ENCODE measurements at regions not wholly inside any gene's neighbourhood (a gene's known extent, or its start where the extent isn't known, plus 50 kb on each side); places are given as distances from the start of the nearest gene placed in this dataset.

DNA sequence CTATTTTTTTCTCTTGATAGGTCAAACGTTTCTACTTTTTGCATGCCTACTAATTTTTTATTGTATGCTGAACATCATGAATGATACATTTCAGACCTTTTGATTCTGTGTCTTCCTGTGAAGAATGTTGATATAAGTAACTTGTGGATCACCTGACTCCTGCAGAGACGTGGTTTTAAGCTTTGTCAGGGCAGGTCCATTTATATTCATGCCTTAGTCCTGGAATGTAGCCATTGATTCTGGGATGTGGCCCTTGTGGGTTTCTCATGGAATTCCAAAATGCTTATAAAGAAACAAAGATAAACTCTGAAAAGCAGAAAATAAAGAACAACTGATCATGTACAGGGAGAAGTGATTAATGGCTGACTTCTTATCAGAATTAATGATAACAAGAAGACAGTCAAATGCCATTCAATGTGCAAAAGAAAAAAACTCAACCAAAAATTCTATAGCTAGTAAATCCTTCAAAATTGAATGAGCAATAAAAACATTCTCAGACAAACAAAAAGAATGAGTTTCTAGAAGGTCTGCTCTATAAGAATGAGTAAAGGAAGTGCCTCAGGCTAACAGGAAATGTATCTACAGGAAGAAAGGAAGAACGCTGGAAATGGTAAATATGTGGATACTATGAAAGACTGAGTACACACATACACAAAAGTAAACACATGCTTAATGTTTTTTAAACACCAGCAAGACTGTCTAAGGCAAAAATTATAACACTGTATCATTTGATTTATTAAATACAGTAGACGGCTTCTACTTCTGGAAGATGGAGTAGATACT, 284.8 kb upstream of the DIO3 start:
- no peak overlapping the region for H3K4me3 ChIP-seq (ENCODE audit: low read depth, low read length)

DNA sequence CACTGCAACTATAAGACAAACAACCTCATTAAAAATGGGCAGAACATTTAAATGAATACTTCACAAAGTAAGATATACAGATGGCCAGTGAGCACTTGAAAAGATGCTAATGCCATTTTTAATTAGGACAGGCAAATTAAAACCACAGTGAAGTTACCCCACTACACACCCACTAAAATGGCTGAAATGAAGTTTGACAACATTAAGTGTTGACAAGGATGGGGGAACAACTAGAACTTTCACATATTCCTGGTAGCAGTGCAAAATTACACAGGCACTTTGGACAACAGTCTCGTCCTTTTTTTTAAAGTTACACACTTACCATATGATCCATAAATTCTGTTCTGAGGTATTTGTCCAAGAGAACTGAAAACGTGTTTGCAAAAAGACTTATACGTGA, 278.9 kb upstream of the DIO3 start:
- TF ChIP-seq, protein P1, sequence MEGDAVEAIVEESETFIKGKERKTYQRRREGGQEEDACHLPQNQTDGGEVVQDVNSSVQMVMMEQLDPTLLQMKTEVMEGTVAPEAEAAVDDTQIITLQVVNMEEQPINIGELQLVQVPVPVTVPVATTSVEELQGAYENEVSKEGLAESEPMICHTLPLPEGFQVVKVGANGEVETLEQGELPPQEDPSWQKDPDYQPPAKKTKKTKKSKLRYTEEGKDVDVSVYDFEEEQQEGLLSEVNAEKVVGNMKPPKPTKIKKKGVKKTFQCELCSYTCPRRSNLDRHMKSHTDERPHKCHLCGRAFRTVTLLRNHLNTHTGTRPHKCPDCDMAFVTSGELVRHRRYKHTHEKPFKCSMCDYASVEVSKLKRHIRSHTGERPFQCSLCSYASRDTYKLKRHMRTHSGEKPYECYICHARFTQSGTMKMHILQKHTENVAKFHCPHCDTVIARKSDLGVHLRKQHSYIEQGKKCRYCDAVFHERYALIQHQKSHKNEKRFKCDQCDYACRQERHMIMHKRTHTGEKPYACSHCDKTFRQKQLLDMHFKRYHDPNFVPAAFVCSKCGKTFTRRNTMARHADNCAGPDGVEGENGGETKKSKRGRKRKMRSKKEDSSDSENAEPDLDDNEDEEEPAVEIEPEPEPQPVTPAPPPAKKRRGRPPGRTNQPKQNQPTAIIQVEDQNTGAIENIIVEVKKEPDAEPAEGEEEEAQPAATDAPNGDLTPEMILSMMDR (conservative IDR thresholded peaks at IDR 0.05; ENCODE audit: low read depth, low read length) = no peak
- DNase-seq (ENCODE audit: low read depth) = no peak
- no peak overlapping the region for H3K4me3 ChIP-seq (ENCODE audit: low read depth, low read length)

More for the DNA sequence above, 284.8 kb upstream of the DIO3 start:
- TF ChIP-seq, protein P1 (conservative IDR thresholded peaks at IDR 0.05; ENCODE audit: low read depth, low read length) = no peak
- DNase-seq (ENCODE audit: low read depth) = no peak

DNA sequence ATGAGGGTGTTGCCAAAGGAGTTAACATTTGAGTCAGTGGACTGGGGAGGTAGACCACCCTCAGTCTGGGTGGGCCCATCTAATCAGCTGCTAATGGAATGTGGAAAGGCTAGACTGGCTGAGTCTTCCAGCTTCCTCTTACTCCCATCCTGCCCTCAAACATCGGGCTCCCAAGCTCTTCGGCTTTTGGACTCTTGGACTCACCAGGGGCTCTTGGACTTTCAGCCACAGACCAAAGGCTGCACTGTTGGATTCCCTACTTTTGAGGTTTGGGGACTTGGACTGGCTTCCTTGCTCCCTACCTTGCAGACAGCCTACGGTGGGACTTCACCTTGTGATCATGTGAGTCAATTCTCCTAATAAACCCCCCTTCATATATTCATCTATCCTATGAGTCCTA, 276.6 kb upstream of the DIO3 start:
- TF ChIP-seq, protein P1 (conservative IDR thresholded peaks at IDR 0.05; ENCODE audit: low read depth, low read length) = no peak
- DNase-seq (ENCODE audit: low read depth) = no peak

DNA sequence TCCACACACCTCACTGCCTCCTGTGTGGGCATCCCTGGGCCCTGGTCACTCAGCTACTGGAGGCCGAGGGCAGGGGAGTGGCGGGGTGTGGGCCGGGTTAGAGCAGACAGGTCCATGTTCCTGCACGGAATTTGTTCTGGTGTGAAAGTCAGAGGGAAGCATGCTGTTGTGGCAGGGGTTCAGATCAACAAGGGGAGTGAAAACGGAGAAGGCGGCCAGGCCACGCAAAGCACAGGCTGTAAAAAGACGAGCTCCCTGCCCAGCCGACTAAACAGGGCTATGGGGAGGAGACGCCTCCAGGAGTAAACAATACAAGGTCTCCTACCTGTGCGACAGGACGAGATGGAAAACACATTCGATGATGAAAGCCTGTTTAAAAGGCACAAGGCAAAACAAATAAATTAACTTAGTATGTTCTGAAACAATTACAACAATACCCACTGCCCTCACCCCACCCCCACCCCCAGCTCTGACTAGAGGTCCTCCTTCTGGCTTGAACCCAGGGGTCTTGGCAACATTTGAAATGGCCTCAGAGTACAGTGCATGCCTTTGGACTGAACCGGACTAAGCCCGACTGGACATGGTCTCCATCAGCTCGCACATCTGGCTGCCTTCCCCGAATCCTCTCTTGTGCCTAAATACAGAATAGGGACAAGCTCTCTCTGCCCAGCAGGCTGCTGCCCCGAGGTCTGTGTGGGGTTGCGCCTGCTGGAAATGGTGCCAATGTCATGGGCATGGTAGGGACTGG, 274.9 kb upstream of the DIO3 start:
- H3K4me3 ChIP-seq (ENCODE audit: low read depth, low read length) = no peak overlapping the region
- TF ChIP-seq, protein P1 (conservative IDR thresholded peaks at IDR 0.05; ENCODE audit: low read depth, low read length) = no peak
- DNase-seq (ENCODE audit: low read depth) = no peak

More for the DNA sequence above, 276.6 kb upstream of the DIO3 start:
- no peak overlapping the region for H3K4me3 ChIP-seq (ENCODE audit: low read depth, low read length)

DNA sequence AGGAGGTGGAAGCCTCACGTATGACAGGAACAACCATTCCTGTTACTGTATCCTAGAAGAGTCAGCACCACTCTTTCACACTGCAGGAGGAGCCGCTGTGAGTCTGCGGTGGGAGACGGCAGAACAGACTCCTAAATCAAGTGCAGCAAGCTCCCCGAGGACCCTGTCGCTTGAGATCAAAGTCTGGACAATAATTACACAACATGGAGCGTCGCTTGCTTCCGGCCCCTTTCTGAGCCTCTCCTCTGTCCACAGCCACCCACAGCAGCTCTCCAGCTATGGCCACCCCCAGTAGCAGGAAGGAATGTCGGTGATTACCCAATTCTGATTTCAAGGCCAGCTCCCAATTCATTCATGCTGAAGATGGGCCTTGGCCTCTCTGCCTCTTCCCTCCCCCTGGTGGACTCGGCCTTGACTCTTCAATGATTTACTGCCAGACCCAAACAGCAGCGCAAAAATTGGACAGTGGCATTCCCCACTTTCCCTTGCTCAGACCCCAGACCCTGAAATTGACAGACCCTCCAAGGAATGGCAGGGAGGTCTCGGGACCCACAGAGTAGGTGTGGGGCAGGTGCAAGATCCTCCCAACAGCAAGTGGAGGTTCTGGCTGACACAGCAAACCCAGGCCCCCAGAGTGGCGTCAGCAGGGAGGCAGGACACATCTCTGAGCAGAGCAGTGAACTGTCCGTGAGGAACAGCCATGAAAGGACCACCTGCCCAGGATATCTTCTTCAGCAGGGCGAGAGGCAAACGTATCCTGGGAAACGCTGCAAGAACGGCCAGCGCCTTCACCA, 272.7 kb upstream of the DIO3 start:
- no peak overlapping the region for H3K4me3 ChIP-seq (ENCODE audit: low read depth, low read length)
- peak; percentile 0 for DNase-seq (ENCODE audit: low read depth)
- TF ChIP-seq, protein P1 (conservative IDR thresholded peaks at IDR 0.05; ENCODE audit: low read depth, low read length) = no peak

DNA sequence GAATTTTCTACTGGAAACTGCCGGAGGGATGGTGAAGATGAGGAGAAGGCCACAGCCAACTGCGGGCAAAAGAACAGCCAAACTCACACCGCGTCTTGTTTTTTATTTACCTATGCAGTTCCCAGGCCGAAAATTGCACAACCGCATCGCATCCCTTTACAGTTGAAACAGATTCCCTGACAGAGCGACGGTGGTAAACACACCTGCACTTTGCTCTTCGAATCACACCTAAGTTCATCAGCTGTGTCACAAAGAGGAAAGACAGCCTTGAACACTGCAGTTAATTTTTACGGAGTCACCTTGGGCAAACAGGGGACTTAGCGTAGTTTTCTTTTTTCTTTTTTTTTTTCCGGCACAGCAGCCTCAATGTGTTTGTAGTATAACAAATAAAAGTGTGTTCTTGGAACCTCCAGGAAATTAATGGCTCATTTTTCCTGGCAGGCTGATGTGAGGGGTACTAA, 272.0 kb upstream of the DIO3 start:
- TF ChIP-seq, protein P1 (conservative IDR thresholded peaks at IDR 0.05; ENCODE audit: low read depth, low read length) = no peak
- no peak overlapping the region for H3K4me3 ChIP-seq (ENCODE audit: low read depth, low read length)
- DNase-seq (ENCODE audit: low read depth) = no peak

Data from choroid plexus epithelial cell (primary cell).